RWPE2 (cell line): ENCODE measurements at regions not wholly inside any gene's neighbourhood (a gene's known extent, or its start where the extent isn't known, plus 50 kb on each side); places are given as distances from the start of the nearest gene placed in this dataset.

Experiments used
- ATAC-seq: fragments of 200-7000 bp; cut with Tn5 transposase; 3 replicates; pipeline ENCODE4 v1.9.1; 2021; ENCODE audit warnings: low read depth
- DNase-seq: peaks from one replicate; pipeline ENCODE4 v3.0.0-alpha.2; 2020; ENCODE audit warnings: low spot score
- H3K27ac ChIP-seq: fragments of 450-650 bp; 2 replicates; pipeline ENCODE4 v1.5.1; 2017; ENCODE audit warnings: mild to moderate bottlenecking; ENCODE audit not compliant: poor library complexity, severe bottlenecking
- H3K27me3 ChIP-seq: fragments of 250-450 bp; sonication (Bioruptor Pico); 2 replicates; pipeline ENCODE4 v1.5.1; 2021; ENCODE audit warnings: mild to moderate bottlenecking, moderate library complexity; ENCODE audit not compliant: insufficient read depth, poor library complexity, severe bottlenecking
- H3K36me3 ChIP-seq: fragments of 250-450 bp; sonication (Bioruptor Pico); 2 replicates; pipeline ENCODE4 v1.5.1; 2020; ENCODE audit warnings: low read depth, mild to moderate bottlenecking, moderate library complexity
- H3K4me1 ChIP-seq: fragments of 250-450 bp; sonication (Bioruptor Pico); 2 replicates; pipeline ENCODE4 v1.5.1; 2021; ENCODE audit warnings: mild to moderate bottlenecking, moderate library complexity; ENCODE audit not compliant: insufficient read depth, poor library complexity, severe bottlenecking
- H3K4me3 ChIP-seq: fragments of 250-450 bp; sonication (Bioruptor Pico); 2 replicates; pipeline ENCODE4 v1.5.1; 2021; ENCODE audit warnings: mild to moderate bottlenecking, moderate library complexity; ENCODE audit not compliant: severe bottlenecking
- H3K9me3 ChIP-seq: fragments of 250-450 bp; sonication (Bioruptor Pico); 2 replicates; pipeline ENCODE4 v1.5.1; 2021; ENCODE audit warnings: mild to moderate bottlenecking, moderate library complexity; ENCODE audit not compliant: severe bottlenecking
- CTCF ChIP-seq: fragments of 450-650 bp; IDR thresholded peaks from one replicate; pipeline ENCODE4 v1.5.1; 2017; ENCODE audit warnings: mild to moderate bottlenecking, moderate library complexity; ENCODE audit not compliant: poor library complexity, severe bottlenecking

- H3K27me3 ChIP-seq = peaks cover 3% of the 10 kb centered on the region
- H3K4me3 ChIP-seq = no peak overlapping the region
- TF ChIP-seq CTCF = no peak
- no peak for ATAC-seq
- no peaks in the 10 kb centered on the region for H3K4me1 ChIP-seq
- no peaks in the 10 kb centered on the region for H3K9me3 ChIP-seq
- H3K36me3 ChIP-seq = no peaks in the 10 kb centered on the region
- H3K27ac ChIP-seq = no peak overlapping the region
- DNase-seq = no peak
Observed at GRCh38 chr9:28053096-28053777, 480.0 kb upstream of the C9orf72 start.

GRCh38 chr9:28056006-28056405 is 482.7 kb upstream of the C9orf72 start:
- Histone ChIP-seq H3K9me3 (no peaks in the 10 kb centered on the region), H3K4me1 (no peaks in the 10 kb centered on the region), H3K27me3 (peaks cover 3% of the 10 kb centered on the region), H3K36me3 (no peaks in the 10 kb centered on the region), H3K4me3 (no peak overlapping the region), H3K27ac (no peak overlapping the region)
- no peak for TF ChIP-seq CTCF
- no peak for ATAC-seq
- DNase-seq = no peak

GRCh38 chr9:28056466-28056865 is 483.2 kb upstream of the C9orf72 start:
- H3K4me1 ChIP-seq = no peaks in the 10 kb centered on the region
- H3K36me3 ChIP-seq = no peaks in the 10 kb centered on the region
- DNase-seq = no peak
- TF ChIP-seq CTCF = no peak
- no peaks in the 10 kb centered on the region for H3K9me3 ChIP-seq
- no peak for ATAC-seq
- H3K4me3 ChIP-seq = no peak overlapping the region
- H3K27me3 ChIP-seq = peaks cover 3% of the 10 kb centered on the region
- H3K27ac ChIP-seq = no peak overlapping the region

GRCh38 chr9:28059192-28059591 is 485.9 kb upstream of the C9orf72 start:
- no peak for TF ChIP-seq CTCF
- Histone ChIP-seq H3K9me3 (no peaks in the 10 kb centered on the region), H3K4me3 (no peak overlapping the region), H3K27me3 (peaks cover 3% of the 10 kb centered on the region), H3K27ac (no peak overlapping the region), H3K4me1 (no peaks in the 10 kb centered on the region), H3K36me3 (no peaks in the 10 kb centered on the region)
- ATAC-seq = no peak
- DNase-seq = no peak

- Histone ChIP-seq H3K4me1 (no peaks in the 10 kb centered on the region), H3K27ac (no peak overlapping the region), H3K9me3 (no peaks in the 10 kb centered on the region), H3K27me3 (no peaks in the 10 kb centered on the region), H3K4me3 (no peak overlapping the region), H3K36me3 (no peaks in the 10 kb centered on the region)
- ATAC-seq = no peak
- TF ChIP-seq CTCF = no peak
- DNase-seq = no peak
Observed at GRCh38 chr9:28064241-28064815, 491.0 kb upstream of the C9orf72 start.
